ENCODE measurements at regions not wholly inside any gene's neighbourhood (a gene's known extent, or its start where the extent isn't known, plus 50 kb on each side); places are given as distances from the start of the nearest gene placed in this dataset.

DNA sequence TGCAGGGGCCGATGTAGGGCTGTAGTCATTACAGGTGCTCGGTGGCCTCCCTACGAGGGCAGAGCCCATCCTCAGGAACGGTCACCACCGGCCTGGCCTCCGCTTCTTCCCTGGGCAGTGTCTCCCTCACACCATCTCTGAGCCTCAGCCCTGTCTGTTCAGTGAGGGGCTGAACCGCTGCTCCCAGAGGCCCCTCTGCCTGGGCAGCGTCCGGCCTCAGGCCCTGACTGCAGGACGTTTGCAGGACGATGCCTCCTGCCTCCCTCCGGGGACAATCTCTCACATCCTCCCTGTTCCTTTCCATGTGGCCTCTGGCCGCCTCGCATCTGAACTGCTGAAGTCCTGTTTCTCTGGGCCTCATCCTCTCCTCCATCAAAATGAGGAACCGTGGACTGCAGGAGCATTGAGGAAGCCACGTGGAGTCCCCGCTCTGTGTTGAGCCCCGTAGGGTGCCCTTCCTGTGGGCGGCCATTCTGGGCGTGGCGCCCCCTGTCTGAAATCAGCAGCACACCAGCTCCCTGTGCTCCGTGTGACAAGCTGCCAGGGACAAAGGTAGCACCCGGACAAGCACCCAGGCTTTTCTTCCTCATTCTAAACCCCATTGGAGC is 933.5 kb downstream of the BRD1 start:
- Mint-ChIP-seq H3K9me3 (no peaks in the 10 kb centered on the region), H3K4me3 (no peak overlapping the region), H3K27ac (no peak overlapping the region), H3K4me1 (no peaks in the 10 kb centered on the region), H3K36me3 (ENCODE audit: low read depth) (no peaks in the 10 kb centered on the region), H3K27me3 (ENCODE audit: low read depth) (peaks cover 26% of the 10 kb centered on the region)
- TF ChIP-seq, protein P1, sequence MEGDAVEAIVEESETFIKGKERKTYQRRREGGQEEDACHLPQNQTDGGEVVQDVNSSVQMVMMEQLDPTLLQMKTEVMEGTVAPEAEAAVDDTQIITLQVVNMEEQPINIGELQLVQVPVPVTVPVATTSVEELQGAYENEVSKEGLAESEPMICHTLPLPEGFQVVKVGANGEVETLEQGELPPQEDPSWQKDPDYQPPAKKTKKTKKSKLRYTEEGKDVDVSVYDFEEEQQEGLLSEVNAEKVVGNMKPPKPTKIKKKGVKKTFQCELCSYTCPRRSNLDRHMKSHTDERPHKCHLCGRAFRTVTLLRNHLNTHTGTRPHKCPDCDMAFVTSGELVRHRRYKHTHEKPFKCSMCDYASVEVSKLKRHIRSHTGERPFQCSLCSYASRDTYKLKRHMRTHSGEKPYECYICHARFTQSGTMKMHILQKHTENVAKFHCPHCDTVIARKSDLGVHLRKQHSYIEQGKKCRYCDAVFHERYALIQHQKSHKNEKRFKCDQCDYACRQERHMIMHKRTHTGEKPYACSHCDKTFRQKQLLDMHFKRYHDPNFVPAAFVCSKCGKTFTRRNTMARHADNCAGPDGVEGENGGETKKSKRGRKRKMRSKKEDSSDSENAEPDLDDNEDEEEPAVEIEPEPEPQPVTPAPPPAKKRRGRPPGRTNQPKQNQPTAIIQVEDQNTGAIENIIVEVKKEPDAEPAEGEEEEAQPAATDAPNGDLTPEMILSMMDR (IDR thresholded peaks at IDR 0.05; ENCODE audit: unreplicated experiment in 3 of 3): no peak

- Mint-ChIP-seq H3K36me3 (ENCODE audit: low read depth) (no peaks in the 10 kb centered on the region), H3K4me1 (no peaks in the 10 kb centered on the region), H3K4me3 (no peak overlapping the region), H3K27me3 (ENCODE audit: low read depth) (peaks cover 28% of the 10 kb centered on the region), H3K9me3 (no peaks in the 10 kb centered on the region), H3K27ac (no peak overlapping the region)
- TF ChIP-seq, protein P1 (IDR thresholded peaks at IDR 0.05; ENCODE audit: unreplicated experiment in 3 of 3): no peak
Observed at GRCh38 chr22:48893288-48894063, 934.2 kb downstream of the BRD1 start.

DNA sequence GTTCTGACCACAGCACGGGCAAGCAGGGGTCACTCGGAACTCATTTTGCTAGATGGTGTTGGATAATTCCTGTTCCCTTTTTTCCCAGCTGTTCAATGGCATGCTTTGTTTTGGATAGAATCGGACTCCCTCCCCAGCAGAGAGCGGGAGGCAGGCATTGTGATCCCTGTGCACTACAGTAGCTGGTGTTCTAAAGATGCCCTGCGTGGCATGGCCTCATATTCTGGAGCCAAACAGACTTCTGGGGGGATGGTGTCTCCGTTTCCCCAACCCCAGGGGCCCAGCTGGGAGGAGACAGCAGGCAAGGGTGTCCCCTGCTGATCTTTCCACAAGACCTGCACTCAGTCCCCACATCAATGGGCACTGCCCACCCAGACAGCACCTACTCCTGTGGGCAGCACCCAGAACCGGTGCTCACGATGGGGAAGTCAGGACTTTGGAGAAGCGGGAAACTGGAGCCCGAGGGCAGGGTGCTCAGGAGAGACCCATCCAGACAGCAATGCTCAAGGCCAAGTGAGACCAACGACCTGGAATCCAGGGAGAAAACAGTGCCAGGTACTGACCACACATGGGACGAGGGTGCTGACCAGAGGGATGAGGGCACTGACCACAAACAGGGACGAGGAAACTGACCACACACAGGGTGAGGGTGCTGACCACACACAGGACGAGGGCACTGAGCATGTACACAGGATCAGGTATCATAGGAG is 934.9 kb downstream of the BRD1 start:
- H3K36me3 Mint-ChIP-seq (ENCODE audit: low read depth): no peaks in the 10 kb centered on the region
- no peak overlapping the region for H3K4me3 Mint-ChIP-seq
- TF ChIP-seq, protein P1 (IDR thresholded peaks at IDR 0.05; ENCODE audit: unreplicated experiment in 3 of 3): no peak
- peaks cover 28% of the 10 kb centered on the region for H3K27me3 Mint-ChIP-seq (ENCODE audit: low read depth)
- H3K4me1 Mint-ChIP-seq: no peaks in the 10 kb centered on the region
- H3K27ac Mint-ChIP-seq: no peak overlapping the region
- no peaks in the 10 kb centered on the region for H3K9me3 Mint-ChIP-seq

DNA sequence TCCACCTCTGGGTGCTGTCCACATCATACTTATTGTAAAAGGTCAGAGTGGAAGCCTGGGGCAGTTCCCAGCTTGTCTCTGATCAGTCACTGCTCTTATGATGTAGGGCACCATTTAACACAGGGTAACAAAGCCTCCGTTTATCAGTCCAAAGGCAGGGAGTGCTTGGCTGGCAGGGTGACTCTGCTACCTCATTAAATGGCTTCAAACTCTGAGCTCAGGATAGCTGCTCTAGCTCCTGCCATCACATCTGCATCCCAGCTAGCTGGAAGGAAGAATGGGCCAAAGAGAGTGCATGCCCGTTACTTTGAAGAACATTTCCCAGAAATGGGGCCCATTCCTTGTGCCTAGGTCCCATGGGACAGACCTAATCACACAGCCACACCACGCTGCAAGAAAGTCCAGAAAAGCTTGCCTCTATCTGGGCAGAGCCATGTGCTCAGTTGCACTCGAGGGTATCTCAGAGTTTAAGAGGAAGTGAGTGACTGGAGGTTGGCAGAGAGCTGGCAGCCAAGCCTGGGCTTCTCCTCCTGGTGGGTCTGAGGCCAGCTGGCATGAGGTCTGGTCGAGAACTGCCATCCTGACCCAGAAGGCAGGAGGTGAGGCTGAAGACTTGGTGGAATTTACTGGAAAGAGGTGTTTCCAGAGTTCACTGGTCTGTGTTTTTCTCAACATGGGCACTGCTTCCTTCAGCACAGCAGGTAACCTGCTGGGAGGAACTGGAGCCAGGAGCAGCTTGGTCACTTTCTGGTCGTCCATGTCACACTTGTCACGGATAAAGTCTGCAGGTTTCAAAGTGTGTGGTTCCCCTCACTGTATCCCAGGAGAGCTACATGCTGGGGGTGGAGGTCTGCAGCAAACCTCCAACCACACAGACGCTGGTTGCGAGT is 935.7 kb downstream of the BRD1 start:
- TF ChIP-seq, protein P1 (IDR thresholded peaks at IDR 0.05; ENCODE audit: unreplicated experiment in 3 of 3): no peak
- Mint-ChIP-seq H3K4me3 (no peak overlapping the region), H3K27ac (no peak overlapping the region), H3K9me3 (no peaks in the 10 kb centered on the region), H3K4me1 (no peaks in the 10 kb centered on the region), H3K36me3 (ENCODE audit: low read depth) (no peaks in the 10 kb centered on the region), H3K27me3 (ENCODE audit: low read depth) (peaks cover 23% of the 10 kb centered on the region)

GRCh38 chr22:48890693-48891554 is 936.7 kb downstream of the BRD1 start:
- no peak overlapping the region for H3K27ac Mint-ChIP-seq
- H3K9me3 Mint-ChIP-seq: no peaks in the 10 kb centered on the region
- no peaks in the 10 kb centered on the region for H3K4me1 Mint-ChIP-seq
- no peak overlapping the region for H3K4me3 Mint-ChIP-seq
- peaks cover 22% of the 10 kb centered on the region for H3K27me3 Mint-ChIP-seq (ENCODE audit: low read depth)
- no peaks in the 10 kb centered on the region for H3K36me3 Mint-ChIP-seq (ENCODE audit: low read depth)
- TF ChIP-seq, protein P1 (IDR thresholded peaks at IDR 0.05; ENCODE audit: unreplicated experiment in 3 of 3): no peak

Measured in nephron (organoid).